OCI-LY7 (cell line): ENCODE measurements at regions not wholly inside any gene's neighbourhood (a gene's known extent, or its start where the extent isn't known, plus 50 kb on each side); places are given as distances from the start of the nearest gene placed in this dataset.

ENCODE experiments used
- EZH2phosphoT487 ChIP-seq: fragments of 200-600 bp; sonication (generic); IDR thresholded peaks from 2 replicates; pipeline ENCODE4 v1.6.1; 2018; ENCODE audit warnings: low read depth, borderline replicate concordance, mild to moderate bottlenecking, mixed run types, antibody characterized with exemption, low read length, moderate library complexity, mixed read lengths
- TF ChIP-seq, protein P1 (sequence below): fragments of 200-600 bp; sonication (generic); conservative IDR thresholded peaks from 2 replicates; pipeline ENCODE4 v1.5.1; 2014; ENCODE audit warnings: mild to moderate bottlenecking, antibody characterized with exemption, low read length, moderate library complexity, mixed read lengths

DNA sequence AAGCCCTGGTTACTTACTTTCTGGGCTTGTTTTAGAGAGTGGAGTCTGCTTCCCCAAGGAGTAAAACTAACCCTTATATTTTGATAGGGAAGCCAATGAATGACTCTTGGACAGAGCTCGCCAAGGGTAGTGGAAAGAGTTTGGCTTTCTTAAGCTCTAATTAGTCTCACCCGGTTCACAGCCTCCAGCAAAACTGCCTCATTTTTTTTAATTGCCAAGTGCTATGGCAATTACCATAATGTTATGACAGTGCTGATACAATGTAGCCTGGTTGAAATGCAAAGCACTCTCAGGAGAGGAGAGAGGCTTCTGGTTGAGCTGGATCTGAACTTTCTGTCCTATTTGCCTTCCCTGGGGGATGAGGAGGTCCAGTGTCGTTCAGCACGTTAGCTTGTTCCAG, 376.1 kb upstream of the CHRM2 start:
- TF ChIP-seq, protein P1, sequence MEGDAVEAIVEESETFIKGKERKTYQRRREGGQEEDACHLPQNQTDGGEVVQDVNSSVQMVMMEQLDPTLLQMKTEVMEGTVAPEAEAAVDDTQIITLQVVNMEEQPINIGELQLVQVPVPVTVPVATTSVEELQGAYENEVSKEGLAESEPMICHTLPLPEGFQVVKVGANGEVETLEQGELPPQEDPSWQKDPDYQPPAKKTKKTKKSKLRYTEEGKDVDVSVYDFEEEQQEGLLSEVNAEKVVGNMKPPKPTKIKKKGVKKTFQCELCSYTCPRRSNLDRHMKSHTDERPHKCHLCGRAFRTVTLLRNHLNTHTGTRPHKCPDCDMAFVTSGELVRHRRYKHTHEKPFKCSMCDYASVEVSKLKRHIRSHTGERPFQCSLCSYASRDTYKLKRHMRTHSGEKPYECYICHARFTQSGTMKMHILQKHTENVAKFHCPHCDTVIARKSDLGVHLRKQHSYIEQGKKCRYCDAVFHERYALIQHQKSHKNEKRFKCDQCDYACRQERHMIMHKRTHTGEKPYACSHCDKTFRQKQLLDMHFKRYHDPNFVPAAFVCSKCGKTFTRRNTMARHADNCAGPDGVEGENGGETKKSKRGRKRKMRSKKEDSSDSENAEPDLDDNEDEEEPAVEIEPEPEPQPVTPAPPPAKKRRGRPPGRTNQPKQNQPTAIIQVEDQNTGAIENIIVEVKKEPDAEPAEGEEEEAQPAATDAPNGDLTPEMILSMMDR = no peak
- TF ChIP-seq EZH2phosphoT487 = no peak
